GM19467 (cell line): ENCODE measurements at regions not wholly inside any gene's neighbourhood (a gene's known extent, or its start where the extent isn't known, plus 50 kb on each side); places are given as distances from the start of the nearest gene placed in this dataset.

Source experiments
- ATAC-seq: cut with Tn5 transposase; IDR thresholded peaks from one replicate; pipeline ENCODE4 v1.9.1; 2021; ENCODE audit warnings: mild to moderate bottlenecking, moderate library complexity; ENCODE audit not compliant: unreplicated experiment

- ATAC-seq: no peak
Measured at GRCh38 chr3:182606905-182607504, 186.3 kb upstream of the ATP11B start.

- ATAC-seq: no peak
Measured at GRCh38 chr3:182608832-182609231, 184.5 kb upstream of the ATP11B start.

GRCh38 chr3:182609575-182610156 is 183.6 kb upstream of the ATP11B start:
- ATAC-seq: no peak

- no peak for ATAC-seq
Measured at GRCh38 chr3:182612332-182612731, 181.0 kb upstream of the ATP11B start.

GRCh38 chr3:182617500-182617899 is 175.8 kb upstream of the ATP11B start:
- no peak for ATAC-seq

DNA sequence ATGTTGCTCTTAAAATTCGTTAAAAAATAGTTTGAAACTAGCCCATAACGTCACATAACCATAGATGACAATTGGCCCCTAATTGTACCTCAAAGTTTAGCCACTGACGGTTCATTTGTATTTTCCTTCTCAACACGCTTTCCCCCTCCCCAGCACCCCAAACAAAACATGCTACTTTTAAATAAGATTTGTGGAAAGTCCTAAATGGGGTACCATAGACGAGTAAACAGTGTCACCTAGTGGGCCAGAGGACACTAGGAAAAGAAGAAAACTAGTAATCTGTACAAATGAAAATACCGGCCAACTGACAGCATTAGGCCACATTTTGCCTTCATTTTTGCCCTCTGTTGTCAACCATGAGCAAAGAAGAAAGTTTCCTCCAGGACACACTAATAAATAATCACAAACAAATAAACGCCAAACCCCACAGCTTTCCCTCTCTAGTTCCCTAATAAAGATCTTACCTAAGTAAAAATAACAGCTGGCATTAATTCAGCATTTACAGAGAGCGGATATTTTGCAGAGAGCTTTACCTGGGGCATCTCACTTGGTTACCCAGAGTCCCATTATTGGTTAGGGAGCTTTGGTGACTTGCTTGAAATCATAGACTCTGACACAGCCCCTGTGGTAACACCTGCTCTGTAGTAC is 175.1 kb upstream of the ATP11B start:
- no peak for ATAC-seq

GRCh38 chr3:182618981-182619591 is 174.2 kb upstream of the ATP11B start:
- no peak for ATAC-seq

GRCh38 chr3:182620723-182621434 is 172.4 kb upstream of the ATP11B start:
- no peak for ATAC-seq

DNA sequence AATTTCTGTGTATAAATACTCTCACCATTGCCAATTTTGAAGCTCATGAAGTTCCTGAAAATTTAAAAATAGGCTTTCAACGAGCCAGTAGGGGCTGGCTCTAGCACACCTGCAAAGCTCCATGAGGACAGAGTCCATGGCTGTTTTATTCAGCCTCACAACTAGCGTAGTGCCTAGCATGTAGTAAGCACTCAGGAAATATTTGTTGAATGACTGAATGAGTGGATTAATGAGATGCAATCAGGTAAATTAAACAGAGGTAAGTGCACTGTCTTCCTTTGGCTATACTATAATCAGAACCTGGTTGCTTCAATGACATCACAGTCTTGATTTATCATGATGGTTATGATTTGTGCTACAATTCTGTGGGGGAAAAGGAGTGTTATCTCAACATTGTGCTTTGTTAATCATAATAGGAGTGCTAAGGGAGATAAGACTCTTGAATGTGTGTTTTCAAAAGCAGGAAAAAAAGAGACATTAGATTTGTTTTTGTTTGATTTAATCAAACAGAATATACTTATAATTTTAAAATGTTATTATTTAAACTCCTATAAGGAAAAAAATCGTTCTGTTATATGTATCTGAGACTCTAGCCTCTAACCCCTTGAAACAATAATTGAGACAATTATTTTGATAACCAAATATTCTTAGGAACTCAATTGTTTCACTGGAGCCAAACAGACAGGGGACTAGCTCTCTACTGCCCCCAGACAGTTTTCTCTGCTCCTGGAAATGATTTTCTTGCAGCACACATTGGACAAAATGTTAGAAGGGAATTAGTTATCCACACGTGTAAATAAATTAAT is 171.7 kb upstream of the ATP11B start:
- no peak for ATAC-seq

DNA sequence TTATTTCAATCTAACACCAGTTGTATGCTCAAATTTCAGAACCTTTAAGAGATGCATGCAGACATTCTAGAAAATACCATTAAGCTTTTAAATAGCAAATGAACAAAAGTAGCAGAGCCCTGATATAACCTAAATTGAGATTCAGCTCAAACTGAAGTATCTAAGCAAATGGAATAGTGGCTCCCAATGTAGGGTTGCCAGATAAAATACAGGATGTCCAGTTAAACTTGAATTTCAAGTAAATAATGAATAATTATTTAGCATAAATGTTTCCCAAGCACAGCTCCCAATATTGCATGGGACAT is 171.1 kb upstream of the ATP11B start:
- no peak for ATAC-seq

DNA sequence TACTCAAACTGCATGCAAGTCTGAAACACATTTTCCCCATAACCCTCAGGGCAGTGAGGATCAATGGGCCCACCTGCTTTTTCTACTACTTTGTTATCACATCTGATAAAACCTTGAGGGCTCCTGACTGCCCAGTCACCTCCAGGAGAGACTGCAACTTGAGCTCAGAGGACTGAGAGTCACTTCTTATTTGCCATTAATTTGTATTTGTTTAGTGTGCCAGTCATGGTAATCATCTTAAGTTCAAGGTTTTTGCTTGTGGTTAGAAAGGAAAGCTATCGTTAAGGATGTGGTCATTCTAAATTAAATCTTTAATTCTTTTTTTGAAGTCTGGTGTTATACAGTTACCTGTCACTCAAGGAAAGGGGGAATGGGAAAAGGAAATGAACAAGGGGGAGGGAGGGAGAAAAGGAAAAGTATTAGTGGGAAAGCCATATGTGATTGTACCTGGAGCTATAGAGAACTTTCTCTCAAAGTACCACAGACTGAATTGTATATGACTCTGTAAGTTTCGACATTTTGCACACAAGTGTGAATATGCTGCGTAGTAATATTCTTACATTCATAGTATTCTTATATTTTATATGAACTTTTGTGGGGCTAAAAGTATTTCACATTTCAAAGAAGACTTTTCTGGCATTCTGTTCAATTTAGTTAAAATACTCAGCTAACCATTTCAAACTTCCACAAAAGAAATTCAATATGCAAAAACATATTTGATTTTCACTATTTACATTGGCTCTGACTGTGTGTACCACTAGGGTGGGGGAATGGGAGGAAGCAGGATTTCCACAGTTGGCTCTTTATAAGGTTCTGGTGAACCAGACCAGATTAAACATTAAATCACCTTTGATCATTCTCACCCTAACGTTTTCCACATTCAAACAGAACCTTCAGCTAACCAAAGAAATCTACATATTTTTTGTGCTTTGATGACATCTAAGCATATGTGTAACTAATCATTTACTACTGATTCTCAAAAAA is 166.5 kb upstream of the ATP11B start:
- ATAC-seq: no peak

DNA sequence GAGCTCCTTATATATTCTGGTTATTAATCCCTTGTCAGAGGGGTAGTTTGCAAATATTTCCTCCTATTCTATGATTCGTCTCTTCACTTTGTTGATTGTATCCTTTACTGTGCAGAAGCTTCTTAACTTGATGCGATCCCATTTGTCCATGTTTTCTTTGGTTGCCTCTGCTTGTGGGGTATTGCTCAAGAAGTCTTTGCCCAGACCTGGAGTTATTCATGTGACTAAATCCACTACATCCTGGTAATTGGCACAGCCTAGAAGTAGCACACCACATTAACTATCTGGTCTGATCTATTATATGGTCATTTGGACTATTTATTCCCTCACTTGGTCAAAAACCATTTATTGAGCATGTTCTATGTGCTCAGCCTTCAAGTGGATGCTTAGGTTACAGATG is 164.8 kb upstream of the ATP11B start:
- ATAC-seq: no peak

- no peak for ATAC-seq
Measured at GRCh38 chr3:182629521-182629920, 163.8 kb upstream of the ATP11B start.

DNA sequence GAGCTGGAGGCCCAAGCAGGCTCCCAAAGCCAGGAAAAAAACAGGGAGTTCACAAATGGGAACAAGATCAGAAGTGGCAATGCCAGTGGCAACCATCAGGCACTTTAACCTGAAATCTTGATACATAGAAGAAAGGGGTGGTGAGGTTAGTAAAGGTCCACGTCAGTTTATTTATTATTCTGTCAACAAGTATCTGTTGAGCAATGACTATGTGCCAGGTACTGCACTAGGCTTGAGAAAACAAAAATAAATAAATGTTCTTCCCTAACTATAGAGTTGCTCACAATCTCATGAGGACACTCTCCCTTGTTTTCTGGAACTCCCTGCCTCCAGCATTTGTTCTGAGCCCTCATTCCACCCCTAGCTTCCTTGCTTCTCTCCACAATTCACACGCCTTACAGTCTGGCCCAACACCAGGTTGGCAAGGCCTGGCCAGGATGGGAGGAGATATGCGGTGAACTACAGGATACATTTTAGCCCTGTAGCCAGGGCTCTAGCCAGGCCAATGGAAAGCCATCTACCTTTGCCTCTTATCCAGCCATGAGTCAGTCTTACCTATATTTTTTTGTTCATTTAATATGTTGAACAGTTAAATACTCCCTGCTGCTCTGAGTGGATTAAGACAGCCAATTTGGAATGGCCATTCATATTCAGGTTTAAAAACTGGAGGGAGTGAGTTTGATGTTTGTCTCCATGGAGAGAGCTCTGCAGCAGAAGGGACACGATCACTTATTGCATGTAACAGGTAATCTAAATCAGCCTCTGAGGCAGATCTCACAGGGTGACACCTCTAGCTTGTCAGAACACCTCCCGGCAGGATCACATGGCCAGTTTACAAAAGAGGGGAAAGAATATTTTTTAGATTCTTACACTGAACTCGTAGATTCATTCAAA is 161.9 kb upstream of the ATP11B start:
- no peak for ATAC-seq

GRCh38 chr3:182632077-182632393 is 161.3 kb upstream of the ATP11B start:
- no peak for ATAC-seq

- no peak for ATAC-seq
Measured at GRCh38 chr3:182633186-182633585, 160.1 kb upstream of the ATP11B start.

DNA sequence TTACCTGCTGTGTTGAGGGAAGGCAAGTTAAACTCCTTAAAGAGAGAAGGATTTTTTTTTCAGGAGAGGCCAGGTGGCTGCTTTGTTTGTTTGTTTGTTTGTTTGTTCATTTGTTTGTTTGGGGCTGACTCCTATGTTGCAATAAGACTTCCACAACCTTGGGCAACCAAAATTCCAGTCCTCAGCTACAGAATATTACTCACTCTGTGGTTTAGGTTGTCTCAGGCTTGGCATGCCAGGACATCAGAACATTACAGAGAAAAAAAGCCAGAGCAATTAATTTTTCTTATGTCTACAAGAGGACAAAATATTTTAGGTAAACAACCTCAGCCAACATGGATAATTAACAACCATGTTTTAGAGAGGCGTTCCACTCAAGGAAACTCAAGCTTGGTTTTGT is 156.7 kb upstream of the ATP11B start:
- no peak for ATAC-seq

DNA sequence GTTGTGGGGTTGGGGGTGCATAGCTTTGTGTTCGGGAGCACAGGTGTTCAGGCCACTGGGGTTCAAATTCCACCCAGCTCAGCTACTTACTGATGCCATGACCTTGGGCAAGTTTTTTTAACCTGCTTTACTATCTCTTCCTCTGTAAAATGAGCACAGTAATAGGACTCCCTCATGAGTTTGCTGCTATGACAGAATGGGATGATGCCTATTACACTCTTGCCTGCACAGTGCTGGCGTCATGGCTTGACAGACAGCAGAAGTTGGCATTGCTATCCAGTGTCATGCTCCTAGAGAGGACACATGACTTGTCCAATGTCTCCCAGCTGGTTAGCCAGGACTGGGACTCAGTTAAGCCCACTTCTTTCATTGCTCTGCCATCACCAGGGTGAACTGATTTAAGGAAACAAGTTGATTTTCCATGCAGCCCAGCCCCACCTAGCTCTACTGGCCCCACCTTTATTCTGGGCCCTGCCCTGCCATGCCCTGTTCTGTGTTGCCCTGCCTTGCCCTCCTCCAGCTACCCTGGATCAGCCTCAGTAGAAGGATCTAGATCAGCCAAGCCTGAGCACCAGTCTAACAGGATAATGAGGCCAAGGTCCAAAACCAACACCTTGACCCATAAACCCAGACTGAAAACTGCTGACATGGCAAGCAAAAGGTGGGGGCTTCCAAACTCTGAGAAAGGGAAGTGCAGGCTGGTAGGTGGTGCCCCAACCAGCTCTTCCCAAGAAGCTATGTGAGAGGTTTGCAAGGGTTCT is 155.8 kb upstream of the ATP11B start:
- no peak for ATAC-seq
